ENCODE measurements at regions not wholly inside any gene's neighbourhood (a gene's known extent, or its start where the extent isn't known, plus 50 kb on each side); places are given as distances from the start of the nearest gene placed in this dataset.

DNA sequence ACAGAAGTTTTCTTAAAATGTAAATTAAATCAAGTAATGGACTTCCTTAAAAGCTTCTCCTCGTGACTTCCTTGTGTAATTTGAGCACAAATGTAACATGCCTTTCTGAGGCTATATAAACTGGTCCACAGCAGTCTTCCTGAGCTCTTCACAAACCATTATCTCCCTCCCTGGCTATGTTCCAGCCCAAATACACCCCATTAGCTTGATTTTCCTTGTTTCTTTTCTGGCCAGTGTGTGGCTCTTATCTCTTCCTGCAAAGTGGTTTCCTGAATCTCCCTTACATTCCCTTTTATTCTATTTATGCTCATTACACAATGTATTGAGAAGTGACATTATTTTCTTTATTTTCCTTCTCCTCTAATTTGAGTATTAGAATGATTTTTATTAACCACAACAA lies 1085.3 kb upstream of the PCDH10 start:
- TF ChIP-seq, protein P1, sequence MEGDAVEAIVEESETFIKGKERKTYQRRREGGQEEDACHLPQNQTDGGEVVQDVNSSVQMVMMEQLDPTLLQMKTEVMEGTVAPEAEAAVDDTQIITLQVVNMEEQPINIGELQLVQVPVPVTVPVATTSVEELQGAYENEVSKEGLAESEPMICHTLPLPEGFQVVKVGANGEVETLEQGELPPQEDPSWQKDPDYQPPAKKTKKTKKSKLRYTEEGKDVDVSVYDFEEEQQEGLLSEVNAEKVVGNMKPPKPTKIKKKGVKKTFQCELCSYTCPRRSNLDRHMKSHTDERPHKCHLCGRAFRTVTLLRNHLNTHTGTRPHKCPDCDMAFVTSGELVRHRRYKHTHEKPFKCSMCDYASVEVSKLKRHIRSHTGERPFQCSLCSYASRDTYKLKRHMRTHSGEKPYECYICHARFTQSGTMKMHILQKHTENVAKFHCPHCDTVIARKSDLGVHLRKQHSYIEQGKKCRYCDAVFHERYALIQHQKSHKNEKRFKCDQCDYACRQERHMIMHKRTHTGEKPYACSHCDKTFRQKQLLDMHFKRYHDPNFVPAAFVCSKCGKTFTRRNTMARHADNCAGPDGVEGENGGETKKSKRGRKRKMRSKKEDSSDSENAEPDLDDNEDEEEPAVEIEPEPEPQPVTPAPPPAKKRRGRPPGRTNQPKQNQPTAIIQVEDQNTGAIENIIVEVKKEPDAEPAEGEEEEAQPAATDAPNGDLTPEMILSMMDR (IDR thresholded peaks at IDR 0.05; ENCODE audit: low read depth, low read length) = no peak
- TF ChIP-seq EZH2phosphoT487 (IDR thresholded peaks at IDR 0.05; ENCODE audit: low read depth) = no peak

All from OCI-LY3 (cell line).